Ishikawa (cell line): ENCODE measurements at regions not wholly inside any gene's neighbourhood (a gene's known extent, or its start where the extent isn't known, plus 50 kb on each side); places are given as distances from the start of the nearest gene placed in this dataset.

Experiments
- EP300 ChIP-seq: IDR thresholded peaks from 2 replicates; pipeline ENCODE4 v1.6.1; 2012; ENCODE audit warnings: borderline replicate concordance
- FOXM1 ChIP-seq: IDR thresholded peaks from 2 replicates; pipeline ENCODE4 v1.6.1; 2012; ENCODE audit warnings: low read depth, borderline replicate concordance
- TAF1 ChIP-seq: IDR thresholded peaks from 2 replicates; pipeline ENCODE4 v1.6.1; 2012; ENCODE audit warnings: low read depth, mild to moderate bottlenecking
- ZBTB7A ChIP-seq: IDR thresholded peaks from 2 replicates; pipeline ENCODE4 v1.6.1; 2012; ENCODE audit warnings: low read depth
- TF ChIP-seq, protein P1 (sequence below): IDR thresholded peaks from 2 replicates; pipeline ENCODE4 v1.6.1; 2012

DNA sequence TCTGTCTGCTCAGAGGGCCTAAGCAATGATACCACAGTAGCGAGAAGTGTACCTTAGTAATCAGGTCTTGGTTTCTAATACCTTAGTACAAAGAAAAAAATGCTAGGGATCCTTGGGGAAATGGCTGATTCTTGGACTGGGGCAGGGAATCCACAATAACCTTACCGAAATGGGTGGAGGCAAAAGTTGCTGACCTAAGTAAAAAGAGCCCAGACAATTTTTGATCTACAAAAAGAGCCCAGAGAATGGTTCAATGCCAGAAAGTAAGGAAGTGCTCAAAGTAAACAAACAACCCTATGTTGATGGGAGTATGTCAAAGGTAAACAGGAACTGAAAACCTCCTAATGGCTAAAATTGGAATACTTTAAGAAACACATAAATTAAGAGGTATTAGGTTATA lies 130.1 kb upstream of the MAGEB18 start:
- TF ChIP-seq EP300 (no peak), TAF1 (no peak), FOXM1 (no peak), ZBTB7A (no peak)
- TF ChIP-seq, protein P1, sequence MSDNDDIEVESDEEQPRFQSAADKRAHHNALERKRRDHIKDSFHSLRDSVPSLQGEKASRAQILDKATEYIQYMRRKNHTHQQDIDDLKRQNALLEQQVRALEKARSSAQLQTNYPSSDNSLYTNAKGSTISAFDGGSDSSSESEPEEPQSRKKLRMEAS = no peak
